B cell (primary cell): ENCODE measurements at regions not wholly inside any gene's neighbourhood (a gene's known extent, or its start where the extent isn't known, plus 50 kb on each side); places are given as distances from the start of the nearest gene placed in this dataset.

Experiments
- ATAC-seq: fragments of 200-7000 bp; cut with Tn5 transposase; one replicate; pipeline ENCODE4 v1.10.0; 2021; ENCODE audit warnings: low read depth, mild to moderate bottlenecking, moderate number of reproducible peaks, moderate library complexity
- CTCF ChIA-PET: fragments of 350-600 bp; sonication (Branson Sonifier 250); formaldehyde crosslinking; loops from one replicate; lab custom pipeline; 2021; ENCODE audit warnings: antibody characterized with exemption, inconsistent platforms; lab: Charles Lee
- POLR2A ChIA-PET: fragments of 350-600 bp; sonication (Branson Sonifier 250); formaldehyde crosslinking; loops from one replicate; lab custom pipeline; 2021; ENCODE audit warnings: antibody characterized with exemption; lab: Charles Lee
- DNase-seq: peaks from one replicate; pipeline ENCODE4 v3.0.0; 2013
- H2AFZ ChIP-seq: 2 replicates; pipeline ENCODE4 v1.6.1; 2012; ENCODE audit warnings: mild to moderate bottlenecking, low read depth, low read length; ENCODE audit not compliant: insufficient read depth, poor library complexity, severe bottlenecking
- H3K27ac ChIP-seq, 2 donors: 1 replicate in 1 of 2; 2 replicates in 1 of 2; pipeline ENCODE4 v1.5.1; 2012 to 2013; ENCODE audit warnings: low read length in 2 of 2, mild to moderate bottlenecking in 2 of 2, moderate library complexity in 1 of 2
- H3K27me3 ChIP-seq, 4 experiments: fragments of 200-600 bp in 1 of 4; sonication (generic) in 1 of 4; replicated peaks in 1 of 4; 1 replicate in 2 of 4; 2 replicates in 2 of 4; pipeline versions ENCODE4 v1.6.1 to v1.7.0; 2013 to 2016; ENCODE audit warnings: low read length in 3 of 4, mild to moderate bottlenecking in 2 of 4, mixed read lengths in 1 of 4, moderate library complexity in 1 of 4; ENCODE audit not compliant: insufficient read depth in 4 of 4, control insufficient read depth in 3 of 4; ENCODE audit errors: control extremely low read depth in 1 of 4
- H3K36me3 ChIP-seq, 2 experiments: replicated peaks in 1 of 2; 1 replicate in 1 of 2; 2 replicates in 1 of 2; pipeline versions ENCODE4 v1.6.1 to v1.7.1; 2013; ENCODE audit warnings: low read length in 1 of 2; ENCODE audit not compliant: insufficient read depth in 2 of 2, control insufficient read depth in 1 of 2; ENCODE audit errors: control extremely low read depth in 1 of 2, extremely low read depth in 1 of 2
- H3K4me1 ChIP-seq, 2 donors: fragments of 200-600 bp in 1 of 2; sonication (generic) in 1 of 2; 1 replicate in 1 of 2; 2 replicates in 1 of 2; pipeline versions ENCODE4 v1.5.1 to v1.6.1; 2013 to 2017; ENCODE audit warnings: low read length in 2 of 2; ENCODE audit not compliant: control insufficient read depth in 2 of 2, insufficient read depth in 2 of 2
- H3K4me2 ChIP-seq: replicated peaks from 2 replicates; pipeline ENCODE3; 2012; ENCODE audit warnings: mild to moderate bottlenecking, low read depth, low read length; ENCODE audit not compliant: poor library complexity, severe bottlenecking
- H3K4me3 ChIP-seq, 5 experiments: fragments of 200-600 bp in 1 of 5; sonication (generic) in 1 of 5; 1 replicate in 3 of 5; 2 replicates in 2 of 5; pipeline versions ENCODE4 v1.5.1 to v1.7.0; 2011 to 2016; ENCODE audit warnings: low read length in 4 of 5, mild to moderate bottlenecking in 4 of 5, low read depth in 2 of 5, control low read depth in 1 of 5, moderate library complexity in 1 of 5; ENCODE audit not compliant: insufficient read depth in 1 of 5; ENCODE audit errors: control extremely low read depth in 1 of 5, extremely low read depth in 1 of 5
- H3K79me2 ChIP-seq: fragments of 200-600 bp; sonication (generic); one replicate; pipeline ENCODE4 v1.6.0; 2016; ENCODE audit warnings: low read length; ENCODE audit not compliant: control insufficient read depth, insufficient read depth
- H3K9ac ChIP-seq: fragments of 200-600 bp; sonication (generic); 2 replicates; pipeline ENCODE4 v1.6.1; 2017; ENCODE audit warnings: mild to moderate bottlenecking, low read length, moderate library complexity
- H3K9me3 ChIP-seq, 3 donors: one replicate each; pipeline versions ENCODE4 v1.6.1 to v1.7.1; 2013; ENCODE audit warnings: low read length in 2 of 3; ENCODE audit not compliant: control insufficient read depth in 2 of 3, insufficient read depth in 1 of 3; ENCODE audit errors: control extremely low read depth in 1 of 3
- H4K20me1 ChIP-seq: 2 replicates; pipeline ENCODE4 v1.6.0; 2012; ENCODE audit warnings: mild to moderate bottlenecking, low read length; ENCODE audit not compliant: insufficient read depth, control insufficient read depth, poor library complexity, severe bottlenecking
- H3K27ac Mint-ChIP-seq: one replicate; pipeline ENCODE4 v1.8.0; 2021; ENCODE audit warnings: mixed read lengths
- H3K27me3 Mint-ChIP-seq: one replicate; pipeline ENCODE4 v1.8.0; 2021; ENCODE audit warnings: mixed read lengths
- H3K4me1 Mint-ChIP-seq: one replicate; pipeline ENCODE4 v1.8.0; 2021; ENCODE audit warnings: mixed read lengths
- H3K4me3 Mint-ChIP-seq: one replicate; pipeline ENCODE4 v1.8.0; 2021; ENCODE audit warnings: mixed read lengths
- H3K9me3 Mint-ChIP-seq: one replicate; pipeline ENCODE4 v1.8.0; 2022; ENCODE audit warnings: mixed read lengths; ENCODE audit not compliant: insufficient read depth
- CTCF ChIP-seq: fragments of 200-600 bp; IDR thresholded peaks from one replicate; pipeline ENCODE4 v1.8.0; 2022; ENCODE audit warnings: antibody characterized with exemption, mild to moderate bottlenecking
- EZH2 ChIP-seq: IDR thresholded peaks from 2 replicates; pipeline ENCODE4 v1.6.1; 2012; ENCODE audit warnings: borderline replicate concordance, low read depth, mild to moderate bottlenecking, moderate library complexity, low read length; ENCODE audit not compliant: insufficient read depth, poor library complexity, severe bottlenecking
- WGBS: methylation state at CpG from one replicate; pipeline ENCODE4 v1.1.5; 2013; ENCODE audit warnings: missing lambda C conversion rate; ENCODE audit not compliant: insufficient coverage; 5-methylcytosine and 5-hydroxymethylcytosine counted together
- intact Hi-C: fragments of 100-400 bp; cut with micrococcal nuclease; formaldehyde crosslinking; loops from one replicate; pipeline ENCODE4 v1.10.0; 2022

- ATAC-seq, result no peak
- CTCF ChIA-PET, result no interaction called here
- TF ChIP-seq CTCF (no peak), EZH2 (no peak)
- Histone ChIP-seq H3K36me3 (no peaks in the 10 kb centered on the region), H3K27me3 (peaks cover 0 to 4% (median 2%) of the 10 kb centered on the region in 4 experiments), H3K27ac (no peak overlapping the region), H3K9ac (no peak overlapping the region), H3K4me1 (no peaks in the 10 kb centered on the region), H2AFZ (no peak overlapping the region), H3K79me2 (no peaks in the 10 kb centered on the region), H4K20me1 (no peaks in the 10 kb centered on the region), H3K9me3 (no peaks in the 10 kb centered on the region), H3K4me3 (no peak overlapping the region), H3K4me2 (no peak overlapping the region)
- intact Hi-C loops, result no loop called here
- DNase-seq, result no peak
- POLR2A ChIA-PET, result no interaction called here
- Mint-ChIP-seq H3K4me1 (no peaks in the 10 kb centered on the region), H3K27ac (no peak overlapping the region), H3K27me3 (peaks cover 29% of the 10 kb centered on the region), H3K4me3 (no peak overlapping the region), H3K9me3 (no peaks in the 10 kb centered on the region)
- 100% methylated on average over 1 of the region's 2 CpGs for WGBS
Measured at GRCh38 chr1:157241185-157241538, 103.0 kb upstream of the ETV3 start.

GRCh38 chr1:157240495-157241184 lies 102.4 kb upstream of the ETV3 start:
- no peak overlapping the region for H3K4me2 ChIP-seq
- H3K4me3 ChIP-seq, result no peak overlapping the region
- WGBS, result 40% methylated on average over 1 of the region's 7 CpGs
- no peak for TF ChIP-seq EZH2
- no peak for TF ChIP-seq CTCF
- H3K27ac Mint-ChIP-seq, result no peak overlapping the region
- ChIA-PET POLR2A (interaction anchor here (0.6 kb wide), 1 partner anchor 311 kb away, joined by 3 read pairs; no protein-coding TSS in a partner anchor), CTCF (no interaction called here)
- no peaks in the 10 kb centered on the region for H3K36me3 ChIP-seq
- ATAC-seq, result no peak
- H3K79me2 ChIP-seq, result no peaks in the 10 kb centered on the region
- H3K4me1 Mint-ChIP-seq, result no peaks in the 10 kb centered on the region
- H3K9me3 ChIP-seq, result no peaks in the 10 kb centered on the region
- no peak overlapping the region for H2AFZ ChIP-seq
- H3K4me1 ChIP-seq, result no peaks in the 10 kb centered on the region
- H3K27me3 ChIP-seq, result peaks cover 0 to 4% (median 2%) of the 10 kb centered on the region in 4 experiments
- no peaks in the 10 kb centered on the region for H3K9me3 Mint-ChIP-seq
- H4K20me1 ChIP-seq, result no peaks in the 10 kb centered on the region
- no peak overlapping the region for H3K27ac ChIP-seq
- no peak overlapping the region for H3K4me3 Mint-ChIP-seq
- DNase-seq, result no peak
- intact Hi-C loops, result no loop called here
- peaks cover 24% of the 10 kb centered on the region for H3K27me3 Mint-ChIP-seq
- no peak overlapping the region for H3K9ac ChIP-seq
